EH (cell line): ENCODE measurements at regions not wholly inside any gene's neighbourhood (a gene's known extent, or its start where the extent isn't known, plus 50 kb on each side); places are given as distances from the start of the nearest gene placed in this dataset.
A peak's percentile ranks its signal among the peaks of the same experiment; 100 is the strongest.

Experiments
- DNase-seq: peaks from one replicate; pipeline ENCODE4 v3.0.0-alpha.2; 2015; ENCODE audit warnings: low read depth

DNA sequence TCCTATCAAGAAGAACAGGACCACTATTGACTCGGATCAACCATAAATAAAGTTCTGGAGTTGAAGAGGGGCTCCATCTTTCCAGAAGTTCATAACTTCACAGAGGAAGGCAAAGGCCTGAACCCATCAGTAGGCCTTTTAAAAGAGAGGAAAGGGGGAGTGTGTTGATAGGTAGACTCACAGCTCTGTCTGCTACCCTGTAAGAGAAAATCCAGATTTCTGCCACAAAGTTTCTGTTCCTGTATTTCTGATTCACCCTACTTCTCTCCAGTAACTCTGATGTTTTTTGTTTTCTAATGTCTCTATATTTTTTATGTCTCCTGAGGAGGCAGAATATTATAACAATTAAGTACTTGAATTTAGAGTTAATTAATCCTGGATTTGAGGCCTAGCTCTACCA is 564.0 kb downstream of the TNS1 start:
- no peak for DNase-seq

DNA sequence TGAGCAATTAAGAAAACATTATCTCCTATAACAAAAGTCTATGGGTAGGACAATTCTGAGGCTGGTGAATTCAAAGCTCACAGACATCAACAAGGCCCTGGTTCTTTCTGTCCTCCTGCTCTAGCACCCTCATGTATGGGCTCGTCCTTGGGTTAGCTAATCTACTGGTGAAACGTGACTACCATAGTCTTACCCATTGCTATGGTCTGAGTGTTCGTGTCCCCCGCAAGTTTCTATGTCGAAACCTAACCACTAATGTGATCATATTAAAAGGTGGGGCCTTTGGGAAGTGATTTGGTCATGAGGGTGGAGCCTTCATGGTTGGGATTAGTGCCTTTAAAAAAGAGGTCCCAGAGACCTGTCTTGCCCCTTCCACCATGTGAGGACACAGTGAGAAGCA is 564.7 kb downstream of the TNS1 start:
- DNase-seq = no peak

GRCh38 chr2:217437290-217437870 is 565.4 kb downstream of the TNS1 start:
- no peak for DNase-seq

DNA sequence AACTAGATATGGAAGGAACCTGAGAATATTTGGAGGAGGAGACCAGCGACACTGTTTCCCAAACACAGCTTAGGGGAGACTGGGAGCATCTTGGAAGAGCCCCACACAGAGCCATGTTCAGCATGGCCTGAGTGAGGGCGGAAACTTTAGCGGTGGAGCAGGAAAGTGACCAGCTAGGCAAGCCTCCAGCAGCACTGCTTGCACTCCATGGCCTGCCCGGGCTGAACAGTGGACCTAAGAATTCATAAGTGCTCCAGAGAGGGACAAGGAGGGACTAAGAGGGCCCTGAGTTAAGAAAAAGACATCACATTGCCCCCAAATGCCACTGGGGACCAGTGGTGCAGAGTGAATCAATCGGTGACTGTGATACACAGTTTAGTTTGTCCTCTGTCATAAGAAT is 566.4 kb downstream of the TNS1 start:
- DNase-seq = no peak

DNA sequence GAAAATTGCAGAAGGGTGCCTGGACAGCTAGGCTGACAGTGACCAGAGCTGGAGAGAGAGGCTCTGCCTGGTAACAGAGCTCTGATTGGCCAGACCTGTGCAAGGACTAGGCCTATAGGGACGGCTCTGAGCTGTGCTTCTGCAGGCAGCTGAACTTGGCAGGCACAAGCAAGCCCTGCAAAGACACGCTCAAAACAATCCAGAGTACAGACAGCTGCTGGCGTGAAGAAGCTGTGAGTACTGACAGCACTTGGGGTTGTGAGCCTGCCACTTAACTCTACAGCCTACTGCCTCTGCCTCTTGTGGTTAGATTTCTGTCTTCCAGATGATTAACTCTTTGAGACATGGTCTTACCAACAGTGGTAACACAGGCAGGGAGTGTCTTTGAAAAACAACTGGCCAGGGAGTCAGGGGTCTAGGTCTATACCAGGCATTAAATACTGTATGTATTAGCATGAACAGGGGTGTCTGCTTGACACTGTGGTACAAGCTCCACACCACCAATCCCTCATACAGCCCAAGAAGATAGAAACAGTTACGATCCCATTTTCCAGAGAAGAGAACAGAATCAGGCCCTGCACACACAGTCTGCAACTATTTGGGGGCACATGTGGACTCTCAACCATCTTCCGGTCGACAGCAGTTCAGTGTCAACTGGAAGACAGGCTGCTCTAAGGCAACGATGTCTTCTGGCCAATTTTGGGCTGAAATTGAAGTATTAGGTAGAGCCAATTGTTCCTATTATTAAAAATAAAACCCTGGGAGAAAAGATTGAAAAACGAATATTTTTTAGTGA is 568.4 kb downstream of the TNS1 start:
- peak; percentile 97 for DNase-seq

- DNase-seq = no peak
Observed at GRCh38 chr2:217433522-217433921, 569.3 kb downstream of the TNS1 start.

DNA sequence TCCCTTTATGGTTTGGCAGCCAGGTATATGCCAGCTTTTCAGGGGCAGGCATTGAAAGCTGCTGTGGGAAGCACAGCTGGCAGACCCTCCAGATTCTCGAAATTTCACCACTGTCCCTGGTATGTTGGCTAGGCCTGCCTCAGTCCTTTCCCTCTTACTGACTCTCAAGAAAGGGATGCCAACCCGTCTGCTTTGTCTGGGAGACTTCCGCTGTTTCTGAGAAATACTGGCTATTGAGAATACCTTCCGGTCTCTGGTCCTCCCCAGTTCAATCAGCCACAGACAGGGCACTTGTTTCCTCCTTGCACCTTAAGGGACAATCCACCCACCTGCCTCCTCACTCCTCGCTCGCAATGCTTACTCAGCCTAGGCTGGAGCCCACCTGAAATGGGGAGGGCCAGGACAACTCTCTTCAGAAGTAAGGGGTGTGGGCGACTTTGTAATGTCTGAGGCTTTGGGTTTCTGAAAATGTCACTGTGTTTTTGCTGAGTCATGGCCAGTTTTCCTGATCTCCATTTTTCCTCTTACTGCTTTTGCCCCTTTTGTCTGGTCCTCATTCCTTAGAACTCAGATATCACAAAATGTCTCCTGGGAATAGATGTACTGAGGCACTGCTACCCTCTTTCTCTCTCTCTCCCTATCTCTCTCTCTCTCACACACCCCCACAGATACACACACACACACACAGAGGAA is 571.1 kb downstream of the TNS1 start:
- no peak for DNase-seq

GRCh38 chr2:217430916-217431576 is 571.2 kb upstream of the TNP1 start:
- DNase-seq = peak; percentile 34

DNA sequence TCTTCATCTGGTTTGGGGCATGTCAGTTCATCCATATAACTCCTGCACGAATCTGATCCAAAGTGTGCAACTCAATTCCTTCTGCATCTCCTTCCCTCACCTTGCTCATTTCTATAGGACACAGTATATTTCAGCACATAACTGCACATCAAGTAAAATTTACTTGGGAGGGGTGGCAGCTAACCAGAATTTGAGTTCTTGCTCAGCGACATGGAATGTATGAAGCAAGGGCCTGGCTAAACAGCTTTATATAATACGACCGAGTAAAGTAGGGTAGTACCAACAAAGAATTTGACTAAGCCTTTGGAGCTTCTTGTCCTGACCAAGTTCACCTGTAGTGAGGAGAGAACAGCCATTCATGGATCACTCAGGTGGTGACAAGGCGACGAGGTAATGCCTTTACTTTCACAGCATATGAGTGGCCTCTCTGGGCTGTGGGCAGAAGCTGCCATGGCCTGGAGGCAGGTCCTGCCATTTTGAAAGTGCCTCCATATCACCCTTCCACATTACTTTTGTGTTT is 570.2 kb upstream of the TNP1 start:
- DNase-seq = peak; percentile 19

- no peak for DNase-seq
Observed at GRCh38 chr2:217421834-217422233, 562.0 kb upstream of the TNP1 start.

GRCh38 chr2:217420854-217421253 is 561.0 kb upstream of the TNP1 start:
- no peak for DNase-seq

DNA sequence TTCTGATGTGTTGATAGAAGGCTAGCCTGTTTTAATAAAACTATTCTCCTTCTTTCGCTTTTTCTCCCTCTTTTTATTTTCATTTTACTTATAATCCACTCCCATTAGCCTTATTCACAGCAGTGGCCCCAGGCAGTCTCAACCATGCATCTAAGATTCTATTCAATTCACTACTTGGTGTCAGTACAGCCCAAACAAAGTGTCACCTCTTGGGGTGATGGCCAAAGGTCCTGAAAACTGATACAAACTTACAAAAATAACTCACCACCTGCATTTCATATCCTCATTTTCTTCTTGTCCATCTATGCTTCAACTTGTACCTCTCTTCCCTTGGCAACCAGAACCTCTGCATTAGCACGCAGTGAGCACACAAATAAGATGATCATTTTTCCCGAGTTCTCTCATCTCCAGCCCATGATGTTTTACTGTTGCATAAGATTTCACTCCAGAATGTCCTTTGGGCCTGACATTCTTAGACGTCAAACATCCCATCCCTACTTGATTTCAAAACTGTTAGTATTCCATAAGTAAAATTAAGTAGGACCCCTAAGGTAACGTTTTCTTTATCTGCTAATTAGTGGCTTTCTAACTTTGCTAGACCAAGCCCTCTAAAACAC is 559.3 kb upstream of the TNP1 start:
- DNase-seq = no peak

DNA sequence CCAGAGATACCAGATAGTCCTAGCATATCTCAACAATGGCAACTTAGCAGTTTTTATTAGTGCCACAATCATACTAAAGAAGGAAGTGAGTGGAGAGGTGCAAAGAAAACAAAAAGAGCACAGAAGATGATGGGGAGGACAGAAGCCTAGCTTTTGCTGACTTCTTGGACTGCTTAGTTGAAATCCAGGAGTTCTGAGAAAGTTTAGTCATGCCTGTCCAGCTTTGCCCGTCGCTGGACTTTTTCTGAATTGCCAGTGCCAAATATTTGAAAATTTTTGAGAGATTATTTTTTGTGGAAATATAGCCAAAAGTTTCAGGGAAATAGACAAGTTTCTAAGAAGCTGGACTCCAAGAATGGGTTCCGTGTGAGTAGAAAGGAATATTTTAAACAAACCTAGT is 558.7 kb upstream of the TNP1 start:
- no peak for DNase-seq

- DNase-seq = peak; percentile 94
Observed at GRCh38 chr2:217418090-217418489, 558.2 kb upstream of the TNP1 start.

- peak; percentile 67 for DNase-seq
Observed at GRCh38 chr2:217417536-217417935, 557.7 kb upstream of the TNP1 start.

- DNase-seq = no peak
Observed at GRCh38 chr2:217415316-217415715, 555.5 kb upstream of the TNP1 start.

DNA sequence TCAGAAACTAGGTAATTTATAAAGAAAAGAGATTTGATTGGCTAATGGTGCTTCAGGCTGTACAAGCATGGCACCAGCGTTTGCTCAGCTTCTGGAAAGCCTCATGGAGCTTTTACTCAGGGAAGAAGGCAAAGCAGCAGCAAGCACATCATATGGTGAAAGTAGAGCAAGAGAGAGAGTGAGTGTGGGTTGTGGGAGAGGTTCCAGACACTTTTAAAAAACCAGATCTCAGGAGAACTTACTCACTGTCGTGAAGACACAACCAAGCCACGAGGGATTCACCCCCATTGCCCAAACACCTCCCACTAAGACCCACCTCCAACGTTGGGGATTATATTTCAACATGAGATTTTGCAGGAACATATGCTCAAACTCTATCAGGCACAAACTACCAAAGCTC is 554.6 kb upstream of the TNP1 start:
- DNase-seq = no peak

GRCh38 chr2:217413193-217413592 is 553.3 kb upstream of the TNP1 start:
- peak; percentile 90 for DNase-seq

- DNase-seq = peak; percentile 93
Observed at GRCh38 chr2:217412721-217413120, 552.9 kb upstream of the TNP1 start.

DNA sequence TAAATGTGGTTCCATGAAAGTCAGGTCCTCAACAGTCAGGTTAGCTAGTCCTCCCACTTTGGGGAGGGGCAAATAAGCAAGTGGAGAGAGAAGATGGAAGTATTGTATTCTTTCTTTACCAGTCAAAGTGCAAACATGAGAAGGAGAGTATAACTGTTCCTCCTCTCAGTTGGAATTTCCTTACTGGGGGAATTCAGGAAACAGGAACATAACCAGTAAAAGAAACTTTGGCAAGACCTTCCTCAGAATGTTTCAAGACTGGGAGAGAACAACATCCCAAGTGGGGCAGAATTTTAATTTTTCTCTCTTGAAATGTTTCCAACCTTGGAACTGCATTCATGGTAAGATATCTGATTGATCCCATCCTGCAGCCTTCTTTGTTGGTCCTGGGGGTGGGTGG is 552.4 kb upstream of the TNP1 start:
- peak; percentile 44 for DNase-seq

DNA sequence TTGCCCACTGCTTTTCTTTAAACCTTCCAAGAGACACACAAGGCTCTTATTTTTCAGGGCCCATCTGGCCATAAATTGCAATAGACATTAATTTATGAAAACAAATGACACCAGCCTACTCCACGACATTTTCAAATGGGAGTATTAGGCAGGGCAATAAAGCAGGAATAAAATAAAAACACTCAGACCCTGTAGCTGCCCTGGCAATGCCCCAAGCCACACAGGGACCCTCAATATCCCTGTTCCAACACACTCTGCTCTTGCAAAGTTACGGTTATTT is 550.8 kb upstream of the TNP1 start:
- no peak for DNase-seq

GRCh38 chr2:217409949-217410680 is 550.3 kb upstream of the TNP1 start:
- peak; percentile 24 for DNase-seq
